NCI-H748 (cell line): ENCODE measurements at regions not wholly inside any gene's neighbourhood (a gene's known extent, or its start where the extent isn't known, plus 50 kb on each side); places are given as distances from the start of the nearest gene placed in this dataset.
"Not testable (repeated sequence)": the region's sequence is repeated elsewhere in the genome, so short reads cannot be mapped to it uniquely, and the experiment has no call there.

ENCODE experiments used
- DNase-seq: peaks from one replicate; lab custom pipeline; 2025; ENCODE audit not compliant: unreplicated experiment; lab: John Stamatoyannopoulos, UW

DNA sequence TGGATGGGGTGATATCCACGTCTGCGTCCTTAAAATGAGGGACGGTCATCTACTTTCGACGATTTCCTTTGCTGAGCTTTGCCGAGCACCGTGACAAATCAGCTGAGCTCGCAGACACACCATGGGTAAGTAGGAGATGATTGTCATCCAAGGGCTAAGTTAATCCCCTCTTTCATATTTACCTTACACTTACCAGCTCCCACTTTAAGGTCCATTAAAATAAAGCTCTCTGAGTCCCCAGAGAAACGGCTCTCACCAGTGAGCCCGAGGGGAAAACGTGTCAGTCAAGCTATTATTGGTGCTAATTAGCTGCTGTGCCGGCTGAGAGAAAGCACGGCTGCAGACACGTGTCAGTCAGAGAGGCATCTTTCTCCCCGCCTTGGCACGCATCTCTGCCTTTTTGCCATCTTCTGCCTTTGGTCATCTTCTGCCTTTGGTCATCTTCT is 72.2 kb downstream of the CRLF2 start:
- DNase-seq = no peak

DNA sequence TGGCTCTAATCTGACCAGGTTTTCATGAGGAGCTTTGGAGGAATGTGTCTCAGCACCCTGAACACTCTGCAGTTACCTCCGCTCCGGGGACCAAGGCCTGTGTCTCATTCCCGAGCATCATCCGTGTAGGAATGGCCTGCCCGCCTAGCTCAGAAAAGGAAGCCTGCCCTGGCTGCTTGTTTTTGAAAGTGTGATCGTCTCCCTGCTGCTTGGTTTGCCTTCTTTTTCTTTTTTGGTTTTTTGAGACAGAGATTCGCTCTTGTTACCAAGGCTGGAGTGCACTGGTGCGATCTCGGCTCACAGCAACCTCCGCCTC is 73.3 kb downstream of the CRLF2 start:
- no peak for DNase-seq

- DNase-seq = no peak
These were observed 73.8 kb downstream of the CRLF2 start for GRCh38 chrX:1138476-1139184.

- DNase-seq = no peak
These were observed 74.9 kb downstream of the CRLF2 start for GRCh38 chrX:1137531-1137930.

DNA sequence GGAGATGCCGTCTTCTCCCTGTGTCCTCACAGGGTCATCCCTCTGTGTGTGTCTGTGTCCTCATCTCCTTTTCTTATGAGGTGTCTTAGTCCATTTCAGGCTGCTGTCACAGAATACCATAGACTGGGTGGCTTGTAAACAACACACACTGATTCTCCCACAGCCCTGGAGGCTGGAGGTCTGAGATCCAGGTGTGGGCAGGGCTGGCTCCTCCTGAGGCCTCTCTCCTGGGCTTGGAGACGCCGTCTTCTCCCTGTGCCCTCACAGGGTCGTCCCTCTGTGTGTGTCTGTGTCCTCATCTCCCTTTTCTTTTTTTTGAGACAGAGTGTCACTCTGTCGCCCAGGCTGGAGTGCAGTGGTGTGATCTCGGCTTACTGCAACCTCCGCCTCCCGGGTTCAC is 75.9 kb downstream of the CRLF2 start:
- DNase-seq = not testable (repeated sequence)

DNA sequence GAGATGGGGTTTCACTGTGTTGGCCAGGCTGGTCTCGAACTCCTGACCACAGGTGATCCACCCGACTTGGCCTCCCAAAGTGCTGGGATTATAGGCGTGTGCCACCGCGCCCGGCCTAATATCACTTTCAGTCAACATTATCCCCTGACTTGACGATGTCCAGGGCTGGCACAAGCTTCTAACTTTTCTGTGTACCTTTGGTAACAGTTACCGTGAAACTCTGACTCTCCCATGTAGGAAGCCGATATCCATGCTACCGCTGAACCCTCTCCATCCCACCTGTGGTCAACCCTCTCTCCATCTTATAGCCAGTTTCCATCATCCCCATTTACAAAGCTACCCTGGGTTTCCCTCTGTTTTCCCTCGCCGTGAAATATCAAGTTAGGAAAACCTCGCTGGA is 77.5 kb downstream of the CRLF2 start:
- no peak for DNase-seq

- DNase-seq = no peak
These were observed 78.3 kb downstream of the CRLF2 start for GRCh38 chrX:1134156-1134555.

- no peak for DNase-seq
These were observed 85.7 kb downstream of the CRLF2 start for GRCh38 chrX:1126738-1127137.

GRCh38 chrX:1124531-1124930 is 87.9 kb downstream of the CRLF2 start:
- no peak for DNase-seq

GRCh38 chrX:1122851-1123250 is 89.6 kb downstream of the CRLF2 start:
- DNase-seq = not testable (repeated sequence)

GRCh38 chrX:1119275-1119674 is 93.2 kb downstream of the CRLF2 start:
- no peak for DNase-seq

DNA sequence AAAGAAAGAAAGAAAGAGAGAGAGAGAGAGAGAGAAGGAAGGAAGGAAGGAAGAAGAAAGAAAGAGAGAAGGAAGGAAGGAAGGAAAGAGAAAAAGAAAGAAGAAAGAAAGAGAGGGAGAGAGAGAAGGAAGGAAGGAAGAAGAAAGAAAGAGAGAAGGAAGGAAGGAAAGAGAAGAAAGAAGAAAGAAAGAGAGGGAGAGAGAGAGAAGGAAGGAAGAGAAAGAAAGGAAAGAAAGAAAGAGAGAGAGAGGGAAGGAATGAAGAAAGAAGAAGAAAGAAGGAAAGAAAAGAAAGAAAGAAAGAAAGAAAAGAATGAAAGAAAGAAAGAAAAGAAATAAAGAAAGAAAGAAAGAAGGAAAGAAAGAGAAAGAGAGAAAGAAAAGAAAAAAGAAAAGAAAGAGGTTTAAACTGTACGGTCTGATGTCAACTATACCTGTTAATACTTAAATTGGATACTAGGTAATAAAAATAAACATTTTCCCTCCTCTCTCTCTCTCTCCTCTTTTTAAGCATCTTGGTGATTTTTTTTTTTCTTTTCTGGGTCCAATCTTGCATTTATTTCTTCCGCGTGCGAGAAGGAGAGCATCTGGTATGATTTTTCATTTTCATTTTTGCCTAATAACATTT is 93.8 kb downstream of the CRLF2 start:
- no peak for DNase-seq

- not testable (repeated sequence) for DNase-seq
These were observed 97.0 kb downstream of the CRLF2 start for GRCh38 chrX:1115411-1115810.

DNA sequence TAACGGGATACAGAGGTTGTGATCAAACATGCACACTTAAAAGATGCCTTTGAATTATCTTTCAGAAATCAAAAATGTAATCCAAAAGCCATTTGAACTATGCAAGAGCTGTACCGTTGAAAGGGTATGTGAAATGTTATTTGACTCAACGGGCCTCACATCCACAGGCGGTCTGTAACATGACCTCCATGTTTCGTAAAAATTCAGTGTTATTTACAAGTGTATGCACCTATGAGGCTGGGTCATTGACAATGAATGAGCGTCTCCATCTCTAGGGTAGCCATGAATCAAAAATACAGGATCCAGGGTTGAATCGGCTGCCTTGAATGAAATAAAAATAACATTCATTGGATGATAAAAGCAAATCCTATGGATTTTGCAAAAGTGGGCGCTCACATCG is 100.1 kb downstream of the CRLF2 start:
- no peak for DNase-seq

GRCh38 chrX:1111601-1112300 is 100.7 kb downstream of the CRLF2 start:
- DNase-seq = no peak

- no peak for DNase-seq
These were observed 102.8 kb downstream of the CRLF2 start for GRCh38 chrX:1109580-1110119.

DNA sequence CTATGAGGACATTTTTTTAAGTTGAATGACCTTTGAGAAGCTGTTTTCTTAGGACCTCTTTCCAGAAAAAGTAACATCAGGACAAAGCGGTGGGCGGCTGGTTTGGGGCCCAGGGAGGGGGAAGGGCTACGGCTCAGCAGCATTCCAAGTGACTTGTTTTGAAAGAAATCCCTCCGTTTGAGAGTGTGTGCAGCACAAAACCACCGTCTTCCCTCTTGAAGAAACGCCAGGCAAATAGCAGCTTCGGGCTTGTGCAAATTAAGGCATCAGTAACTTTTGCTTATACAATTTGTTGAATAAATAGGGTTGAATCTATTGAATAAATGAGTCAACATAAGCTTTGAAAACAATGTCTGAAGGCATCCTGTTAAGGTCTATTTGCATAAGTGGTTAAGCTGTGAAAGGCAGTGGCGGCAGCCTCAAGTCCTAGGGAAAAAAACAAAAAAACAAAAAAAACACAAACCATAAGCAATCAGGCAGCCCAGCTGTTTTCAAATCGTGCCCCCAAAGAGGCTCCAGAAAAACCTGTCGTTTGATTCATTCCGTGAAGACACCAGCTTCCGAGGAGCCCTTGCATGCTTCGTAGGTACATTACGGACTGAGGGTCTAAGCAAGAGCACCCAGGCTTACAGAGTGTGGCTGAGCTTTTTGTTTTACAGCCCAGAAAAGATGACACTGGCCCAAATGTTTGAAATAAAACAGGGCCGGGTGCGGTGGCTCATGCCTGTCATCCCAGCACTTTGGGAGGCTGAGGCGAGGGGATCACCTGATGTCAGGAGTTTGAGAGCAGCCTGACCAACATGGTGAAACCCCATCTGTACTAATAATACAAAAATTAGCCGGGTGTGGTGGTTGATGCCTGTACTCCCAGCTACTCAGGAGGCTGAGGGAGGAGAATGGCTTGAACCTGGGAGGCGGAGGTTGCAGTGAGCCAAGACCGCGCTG is 103.7 kb downstream of the CRLF2 start:
- DNase-seq = no peak

DNA sequence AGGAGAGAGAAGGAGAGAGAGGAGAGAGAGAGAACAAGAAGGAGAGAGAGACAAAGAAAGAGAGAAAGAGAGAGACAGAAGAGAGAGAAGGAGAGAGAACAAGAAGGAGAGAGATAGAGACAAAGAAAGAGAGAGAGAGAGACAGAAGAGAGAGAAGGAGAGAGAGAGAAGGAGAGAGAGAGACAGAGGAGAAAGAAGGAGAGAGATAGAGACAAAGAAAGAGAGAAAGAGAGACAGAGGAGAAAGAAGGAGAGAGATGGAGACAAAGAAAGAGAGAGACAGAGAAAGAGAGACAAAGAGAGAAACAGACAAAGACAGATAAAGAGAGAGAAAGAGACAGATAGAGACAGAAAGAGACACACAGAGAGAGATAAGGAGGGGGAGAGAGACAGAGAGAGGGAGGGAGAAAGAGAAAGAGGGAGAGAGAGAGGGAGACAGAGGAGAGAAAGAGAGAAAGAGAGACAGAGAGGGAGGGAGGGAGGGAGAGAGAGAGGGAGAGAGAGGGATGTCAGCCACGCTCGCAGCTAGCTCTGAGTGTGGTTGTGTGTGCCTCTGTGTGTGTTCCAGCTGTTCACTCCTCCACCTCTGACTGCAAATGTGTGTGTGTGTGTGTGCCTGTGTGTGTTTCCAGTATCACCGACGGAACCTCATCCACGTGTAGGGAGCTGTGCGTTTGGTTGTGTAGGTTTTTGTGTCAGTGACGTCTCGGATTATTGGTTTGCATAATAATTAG is 105.8 kb downstream of the CRLF2 start:
- DNase-seq = no peak

- no peak for DNase-seq
These were observed 106.6 kb downstream of the CRLF2 start for GRCh38 chrX:1105671-1106419.

GRCh38 chrX:1105031-1105430 is 107.4 kb downstream of the CRLF2 start:
- DNase-seq = not testable (repeated sequence)
